ENCODE measurements at regions not wholly inside any gene's neighbourhood (a gene's known extent, or its start where the extent isn't known, plus 50 kb on each side); places are given as distances from the start of the nearest gene placed in this dataset.

- TF ChIP-seq CTCF (IDR thresholded peaks at IDR 0.05) (no peak), ZFX (IDR thresholded peaks at IDR 0.05; ENCODE audit: borderline replicate concordance) (no peak)
These were observed 147.7 kb upstream of the TSC22D2 start for GRCh38 chr3:150260398-150260710.

All from 22Rv1 (cell line).